Epithelial cell of esophagus (primary cell): ENCODE measurements at regions not wholly inside any gene's neighbourhood (a gene's known extent, or its start where the extent isn't known, plus 50 kb on each side); places are given as distances from the start of the nearest gene placed in this dataset.

Experiments
- DNase-seq: peaks from one replicate; pipeline ENCODE4 v3.0.0; 2010; ENCODE audit warnings: low read depth
- H3K4me3 ChIP-seq: 2 replicates; pipeline ENCODE4 v1.5.1; 2011; ENCODE audit warnings: mild to moderate bottlenecking, low read length, control low read depth
- TF ChIP-seq, protein P1 (sequence below): IDR thresholded peaks from 2 replicates; pipeline ENCODE4 v1.5.1; 2011; ENCODE audit warnings: low read depth, mild to moderate bottlenecking, low read length, control low read depth, inconsistent platforms; ENCODE audit not compliant: insufficient read depth; ENCODE audit errors: missing control alignments

DNA sequence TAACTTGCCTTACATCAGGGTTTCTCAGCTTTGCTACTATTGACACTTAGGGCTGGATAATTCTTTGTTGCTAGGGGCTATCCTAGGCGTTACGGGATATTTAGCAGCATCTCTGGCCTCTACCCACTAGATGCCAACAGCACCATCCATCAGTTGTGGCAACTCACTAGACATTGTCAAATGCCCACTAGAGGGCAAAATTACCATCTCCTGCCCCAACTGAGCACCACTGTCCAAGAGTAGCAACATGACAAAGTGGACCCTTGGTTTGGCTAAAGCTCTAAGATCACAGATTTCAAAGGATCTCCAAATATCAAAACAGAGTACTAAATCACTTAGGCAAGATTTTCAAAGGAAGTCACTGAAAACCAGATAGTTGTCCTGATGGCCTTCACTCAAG, 251.7 kb upstream of the TBX3 start:
- TF ChIP-seq, protein P1, sequence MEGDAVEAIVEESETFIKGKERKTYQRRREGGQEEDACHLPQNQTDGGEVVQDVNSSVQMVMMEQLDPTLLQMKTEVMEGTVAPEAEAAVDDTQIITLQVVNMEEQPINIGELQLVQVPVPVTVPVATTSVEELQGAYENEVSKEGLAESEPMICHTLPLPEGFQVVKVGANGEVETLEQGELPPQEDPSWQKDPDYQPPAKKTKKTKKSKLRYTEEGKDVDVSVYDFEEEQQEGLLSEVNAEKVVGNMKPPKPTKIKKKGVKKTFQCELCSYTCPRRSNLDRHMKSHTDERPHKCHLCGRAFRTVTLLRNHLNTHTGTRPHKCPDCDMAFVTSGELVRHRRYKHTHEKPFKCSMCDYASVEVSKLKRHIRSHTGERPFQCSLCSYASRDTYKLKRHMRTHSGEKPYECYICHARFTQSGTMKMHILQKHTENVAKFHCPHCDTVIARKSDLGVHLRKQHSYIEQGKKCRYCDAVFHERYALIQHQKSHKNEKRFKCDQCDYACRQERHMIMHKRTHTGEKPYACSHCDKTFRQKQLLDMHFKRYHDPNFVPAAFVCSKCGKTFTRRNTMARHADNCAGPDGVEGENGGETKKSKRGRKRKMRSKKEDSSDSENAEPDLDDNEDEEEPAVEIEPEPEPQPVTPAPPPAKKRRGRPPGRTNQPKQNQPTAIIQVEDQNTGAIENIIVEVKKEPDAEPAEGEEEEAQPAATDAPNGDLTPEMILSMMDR = no peak
- DNase-seq = peak; percentile 13
- no peak overlapping the region for H3K4me3 ChIP-seq

DNA sequence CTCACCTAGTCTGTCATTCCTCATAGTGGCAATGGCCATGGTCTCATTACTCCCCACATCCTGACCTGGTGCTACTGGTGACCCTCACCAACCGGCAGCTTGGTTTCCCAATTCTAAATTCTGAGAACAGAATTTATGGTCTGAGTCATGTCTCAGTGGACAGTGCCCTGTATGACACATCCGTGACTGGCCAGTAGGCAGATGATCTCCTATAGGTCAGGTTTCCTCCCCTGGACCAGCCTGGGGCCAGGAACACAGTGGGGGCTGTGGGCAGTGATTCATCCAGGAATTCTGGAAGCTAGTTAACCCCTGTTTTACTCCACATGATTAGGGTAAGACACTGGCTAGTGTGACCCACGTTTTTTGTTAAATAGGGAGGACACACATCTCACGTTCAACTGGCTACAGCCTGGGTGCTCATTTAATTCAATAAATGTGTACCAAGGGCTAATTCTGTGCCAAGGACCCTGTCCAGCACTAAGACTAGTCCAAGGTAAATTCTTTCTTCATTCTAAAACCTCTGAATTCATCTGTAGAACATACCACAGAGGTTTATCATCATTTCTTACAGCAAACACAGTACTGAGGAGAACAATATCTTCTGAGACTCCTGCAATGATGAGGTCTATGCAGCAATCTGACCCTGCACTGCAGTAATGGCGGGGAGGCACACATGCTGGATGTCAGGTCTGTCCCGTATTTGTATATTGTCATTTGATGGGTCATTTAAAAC, 249.6 kb upstream of the TBX3 start:
- no peak overlapping the region for H3K4me3 ChIP-seq
- DNase-seq = peak; percentile 10

DNA sequence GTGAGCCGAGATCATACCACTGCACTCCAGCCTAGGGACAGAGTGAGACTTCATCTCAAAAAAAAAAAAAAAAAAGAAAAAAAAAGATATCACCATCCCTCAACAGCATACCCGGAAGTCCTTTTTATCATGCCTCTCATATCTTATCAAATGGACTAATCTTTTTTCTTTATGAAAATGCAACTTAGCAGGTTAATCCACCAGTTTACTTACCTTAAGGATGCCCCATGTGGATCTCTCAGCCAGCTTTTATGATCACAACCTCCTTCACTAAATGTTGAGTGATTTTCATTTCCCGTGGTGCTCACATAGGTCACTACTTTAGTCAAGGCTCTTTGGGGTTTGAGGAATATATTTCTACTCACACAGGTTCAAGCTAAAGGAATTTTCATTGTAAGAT, 248.8 kb upstream of the TBX3 start:
- DNase-seq = no peak
- TF ChIP-seq, protein P1 = no peak
- no peak overlapping the region for H3K4me3 ChIP-seq

More for the DNA sequence above, 249.6 kb upstream of the TBX3 start:
- TF ChIP-seq, protein P1 = no peak

DNA sequence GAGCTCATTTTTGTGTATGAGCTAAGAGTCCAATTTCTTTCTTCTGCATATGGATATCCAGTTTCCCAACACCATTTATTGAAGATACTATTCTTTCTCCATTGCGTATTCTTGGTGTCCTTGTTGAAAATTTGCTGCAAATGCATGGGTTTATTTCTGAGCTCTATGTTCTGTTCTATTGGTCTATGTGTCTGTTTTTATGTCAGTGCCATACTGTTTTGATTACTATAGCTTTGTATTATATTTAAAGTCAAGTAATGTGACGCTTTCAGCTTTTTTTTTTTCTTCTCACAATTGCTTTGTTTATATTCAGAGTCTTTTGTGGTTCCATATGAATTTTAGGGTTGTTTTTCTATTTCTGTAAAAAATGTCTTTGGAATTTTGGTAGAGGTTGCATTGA, 247.1 kb upstream of the TBX3 start:
- TF ChIP-seq, protein P1 = no peak
- no peak overlapping the region for H3K4me3 ChIP-seq
- DNase-seq = no peak

DNA sequence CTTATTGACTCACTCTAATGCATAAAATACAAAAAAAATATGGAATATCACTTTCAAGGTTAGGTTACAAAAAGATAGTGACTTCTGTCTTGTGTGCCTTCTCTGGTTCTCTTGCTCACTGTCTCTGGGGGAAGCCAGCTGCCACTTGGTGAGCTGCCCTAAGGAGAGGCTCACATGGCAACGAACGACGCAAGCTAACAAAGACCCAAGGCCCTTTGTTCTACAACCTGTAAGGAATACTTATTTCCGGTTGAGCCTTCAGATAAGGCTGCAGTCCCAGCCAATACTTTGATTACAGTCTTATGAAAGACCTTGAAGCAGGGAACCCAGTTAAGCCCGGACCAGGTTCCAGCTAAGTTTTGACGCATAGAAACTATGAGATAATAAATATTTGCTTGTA, 242.4 kb upstream of the TBX3 start:
- TF ChIP-seq, protein P1 = no peak
- DNase-seq = no peak
- no peak overlapping the region for H3K4me3 ChIP-seq

DNA sequence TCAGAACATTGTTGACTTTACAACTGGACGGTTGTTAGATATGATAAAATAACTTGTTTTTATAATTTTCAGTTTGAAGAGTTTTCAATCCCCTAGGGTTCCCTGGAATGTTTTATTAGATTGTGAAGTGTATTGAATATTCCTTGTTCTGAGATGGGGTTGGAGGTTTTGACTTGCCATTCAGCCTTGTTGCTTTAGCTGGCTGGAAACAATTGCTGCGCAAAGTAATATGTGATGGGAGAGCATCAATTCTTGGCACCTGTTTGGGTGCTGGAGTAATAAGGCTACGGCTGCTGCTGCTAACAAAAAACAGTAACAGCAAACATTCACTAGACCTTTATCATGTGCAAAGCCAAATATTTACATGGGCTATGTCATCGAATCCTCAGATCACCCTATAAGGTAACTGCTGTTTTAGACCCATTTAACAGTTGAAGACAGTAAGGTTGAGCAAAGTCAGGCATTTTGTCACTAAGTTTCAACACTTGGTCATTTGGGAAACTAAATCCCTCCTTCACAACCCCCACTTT, 241.0 kb upstream of the TBX3 start:
- no peak for DNase-seq
- TF ChIP-seq, protein P1 = no peak
- H3K4me3 ChIP-seq = no peak overlapping the region

- TF ChIP-seq, protein P1 = no peak
- DNase-seq = no peak
- H3K4me3 ChIP-seq = no peak overlapping the region
These were observed 237.8 kb upstream of the TBX3 start for GRCh38 chr12:114921781-114922180.
